ENCODE measurements at regions not wholly inside any gene's neighbourhood (a gene's known extent, or its start where the extent isn't known, plus 50 kb on each side); places are given as distances from the start of the nearest gene placed in this dataset.

GRCh38 chr11:129719037-129719436, 96.6 kb upstream of the TMEM45B start:
- WGBS, 2 experiments (ENCODE audit: extremely low coverage in 2 of 2, insufficient read length in 1 of 2) = no CpG with 5 or more reads among the region's 3 CpGs
- TF ChIP-seq RCOR1 (IDR thresholded peaks at IDR 0.05; ENCODE audit: insufficient replicate concordance, low read length) (no peak), POLR2A (IDR thresholded peaks at IDR 0.05; ENCODE audit: low read depth, low read length) (no peak), CHD1 (IDR thresholded peaks at IDR 0.05; ENCODE audit: low read depth, low read length) (no peak), SMC3 (IDR thresholded peaks at IDR 0.05; ENCODE audit: low read depth, low read length) (no peak), RFX5 (IDR thresholded peaks at IDR 0.05; ENCODE audit: low read depth, low read length) (no peak), ELK1 (IDR thresholded peaks at IDR 0.05; ENCODE audit: borderline replicate concordance, low read depth, low read length) (no peak), RAD21 (IDR thresholded peaks at IDR 0.05; ENCODE audit: low read length) (no peak), BHLHE40 (IDR thresholded peaks at IDR 0.05; ENCODE audit: low read depth, low read length) (no peak), CTCF (conservative IDR thresholded peaks at IDR 0.05; ENCODE audit: low read depth, low read length) (no peak), USF2 (IDR thresholded peaks at IDR 0.05; ENCODE audit: low read depth, low read length) (no peak), FOS (IDR thresholded peaks at IDR 0.05; ENCODE audit: low read depth, low read length) (no peak), NFE2L2 (IDR thresholded peaks at IDR 0.05; ENCODE audit: low read depth, low read length) (no peak), MXI1 (IDR thresholded peaks at IDR 0.05; ENCODE audit: borderline replicate concordance, low read depth, low read length) (no peak), MAFK (IDR thresholded peaks at IDR 0.05; ENCODE audit: low read depth, low read length) (no peak), MAZ (IDR thresholded peaks at IDR 0.05; ENCODE audit: borderline replicate concordance, low read depth, low read length) (no peak), CEBPB (IDR thresholded peaks at IDR 0.05; ENCODE audit: low read depth, low read length) (no peak)
- Histone ChIP-seq H3K56ac (ENCODE audit: extremely low read depth, insufficient read depth, low read length) (no peak overlapping the region), H3K4me1 (ENCODE audit: control insufficient read depth, insufficient read depth, low read length) (no peaks in the 10 kb centered on the region), H3K4me3 (ENCODE audit: insufficient read depth, low read depth, low read length) (no peak overlapping the region), H4K5ac (ENCODE audit: low read depth, low read length) (no peak overlapping the region), H4K91ac (ENCODE audit: insufficient read depth, low read depth, low read length) (no peak overlapping the region), H3K27me3 (ENCODE audit: control insufficient read depth, insufficient read depth, low read length) (no peaks in the 10 kb centered on the region), H3K18ac (ENCODE audit: low read depth, low read length) (no peak overlapping the region), H2AK5ac (ENCODE audit: low read depth, low read length) (no peak overlapping the region), H4K8ac (ENCODE audit: low read depth in 2 of 2, low read length in 2 of 2) (no peak overlapping the region), H3K23ac (ENCODE audit: low read depth, low read length) (no peak overlapping the region), H2BK15ac (ENCODE audit: low read depth, low read length) (no peak overlapping the region), H2BK120ac (ENCODE audit: low read depth, low read length) (no peak overlapping the region), H3K79me1 (ENCODE audit: low read depth in 1 of 2, low read length in 2 of 2) (no peaks in the 10 kb centered on the region), H3K4me2 (ENCODE audit: low read depth, low read length) (no peak overlapping the region), H2AK9ac (replicated peaks; ENCODE audit: low read depth, low read length, poor library complexity) (no peak overlapping the region), H3K27ac (ENCODE audit: insufficient read depth, low read length) (no peak overlapping the region), H2AFZ (replicated peaks; ENCODE audit: low read length, poor library complexity) (no peak overlapping the region), H2BK20ac (ENCODE audit: low read depth, low read length) (no peak overlapping the region), H3K4ac (ENCODE audit: low read depth, low read length) (no peak overlapping the region), H3K9me3 (ENCODE audit: control insufficient read depth, insufficient read depth, low read length) (no peaks in the 10 kb centered on the region), H3K14ac (replicated peaks; ENCODE audit: low read depth, low read length) (no peak overlapping the region), H3K9me1 (ENCODE audit: insufficient read depth, low read length) (no peaks in the 10 kb centered on the region), H2BK5ac (ENCODE audit: low read depth, low read length, poor library complexity, severe bottlenecking) (no peak overlapping the region), H3K9ac (ENCODE audit: low read depth, low read length) (no peak overlapping the region), H4K20me1 (ENCODE audit: insufficient read depth, low read length) (no peaks in the 10 kb centered on the region), H3K36me3 (ENCODE audit: control insufficient read depth, insufficient read depth, low read length) (no peaks in the 10 kb centered on the region)
- in situ Hi-C loops (cut with MboI; ENCODE audit: low sequenced_read_pairs) = no loop called here
- ChIA-PET POLR2A (ENCODE audit: unreplicated experiment) (no interaction called here), CTCF (interaction anchor here (0.6 kb wide), 1 partner anchor 114 kb away, joined by 3 read pairs; no protein-coding TSS in a partner anchor)
- ATAC-seq (ENCODE audit: low read depth) = no peak
- no peak for DNase-seq
- dilution Hi-C loops (cut with HindIII; ENCODE audit: low sequenced_read_pairs, unreplicated experiment) = no loop called here
- no TSS peak for BruUV-seq (replicated peaks)
- intact Hi-C loops (cut with micrococcal nuclease) = no loop called here

Measured in IMR-90 (cell line).